ENCODE measurements at regions not wholly inside any gene's neighbourhood (a gene's known extent, or its start where the extent isn't known, plus 50 kb on each side); places are given as distances from the start of the nearest gene placed in this dataset.
"Not testable (repeated sequence)": the region's sequence is repeated elsewhere in the genome, so short reads cannot be mapped to it uniquely, and the experiment has no call there.

DNA sequence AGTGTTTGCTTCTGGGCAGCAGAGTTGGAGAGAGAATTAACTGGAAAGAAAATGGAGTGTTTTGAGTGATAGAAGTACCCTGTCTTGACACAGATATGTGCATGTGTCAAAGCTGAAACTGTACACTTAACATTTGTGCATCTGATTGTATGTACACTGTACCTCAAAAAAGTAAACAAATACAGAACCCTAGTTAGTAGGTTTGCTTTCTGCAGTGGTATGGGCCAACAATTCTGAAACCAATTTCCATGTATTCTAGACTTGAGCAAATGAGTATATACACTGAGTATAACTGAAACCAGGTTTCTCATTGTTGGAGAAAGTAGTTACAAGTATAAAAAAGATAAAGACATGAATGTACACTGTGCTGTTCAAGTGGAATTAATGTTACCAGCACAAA is 52.4 kb downstream of the ELAPOR2 start:
- DNase-seq (ENCODE audit: insufficient read length, low spot score) (no peak), FAIRE-seq (no peak)

GRCh38 chr7:87004956-87005355 is 54.5 kb downstream of the ELAPOR2 start:
- FAIRE-seq (no peak), DNase-seq (ENCODE audit: insufficient read length, low spot score) (no peak)

- DNase-seq (ENCODE audit: insufficient read length, low spot score) (no peak), FAIRE-seq (no peak)
Measured at GRCh38 chr7:87003872-87004798, 55.3 kb downstream of the ELAPOR2 start.

DNA sequence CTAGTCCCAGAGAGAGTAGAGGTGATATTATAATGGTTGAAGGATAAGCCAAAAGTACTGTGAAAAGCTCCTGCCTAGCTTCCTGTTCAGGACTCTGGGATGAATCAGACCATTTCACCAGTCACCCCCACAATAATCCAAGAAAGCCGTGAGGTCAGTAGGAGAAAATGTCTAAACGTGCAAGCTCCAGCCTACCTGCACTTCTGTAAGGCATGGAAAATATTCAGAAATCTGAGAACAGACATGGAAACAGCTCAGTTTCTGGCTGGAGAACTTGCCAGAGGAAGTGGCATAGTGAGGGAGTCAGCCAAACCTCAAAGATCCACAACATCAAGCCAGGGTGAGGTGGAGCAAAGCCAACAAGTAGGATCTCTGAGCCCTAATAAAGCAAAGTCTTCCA is 58.2 kb downstream of the ELAPOR2 start:
- FAIRE-seq: no peak
- DNase-seq (ENCODE audit: insufficient read length, low spot score): no peak

GRCh38 chr7:87000344-87000743 is 59.1 kb downstream of the ELAPOR2 start:
- no peak for DNase-seq (ENCODE audit: insufficient read length, low spot score)

GRCh38 chr7:86999750-87000149 is 59.7 kb downstream of the ELAPOR2 start:
- FAIRE-seq: no peak
- no peak for DNase-seq (ENCODE audit: insufficient read length, low spot score)

More at GRCh38 chr7:87000344-87000743, 59.1 kb downstream of the ELAPOR2 start:
- FAIRE-seq: no peak

DNA sequence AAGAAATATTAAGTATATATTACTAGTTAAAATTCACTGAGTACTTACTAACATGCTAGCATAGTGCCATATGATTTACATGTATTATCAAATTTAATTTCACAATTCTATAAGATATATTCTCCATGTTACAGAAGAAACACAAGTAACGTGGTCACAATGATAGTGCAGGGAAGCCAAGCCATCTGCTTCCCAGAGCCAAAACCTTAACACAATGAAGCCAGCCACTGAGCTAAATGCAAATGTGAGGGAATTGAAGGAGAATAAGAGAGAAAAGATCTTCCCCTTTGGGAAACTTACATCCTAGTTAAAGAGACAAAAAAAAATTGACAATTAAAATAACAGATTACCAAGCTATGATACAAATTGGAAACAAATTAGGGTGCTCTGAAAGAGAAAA is 63.6 kb downstream of the ELAPOR2 start:
- no peak for DNase-seq (ENCODE audit: insufficient read length, low spot score)
- no peak for FAIRE-seq

GRCh38 chr7:86995052-86995725 is 64.3 kb downstream of the ELAPOR2 start:
- DNase-seq (ENCODE audit: insufficient read length, low spot score) (no peak), FAIRE-seq (no peak)

GRCh38 chr7:86991771-86992191 is 67.7 kb downstream of the ELAPOR2 start:
- DNase-seq (ENCODE audit: insufficient read length, low spot score) (no peak), FAIRE-seq (peak; percentile 23)

- no peak for DNase-seq (ENCODE audit: insufficient read length, low spot score)
- FAIRE-seq: peak; percentile 8
Measured at GRCh38 chr7:86991093-86991769, 68.2 kb downstream of the ELAPOR2 start.

DNA sequence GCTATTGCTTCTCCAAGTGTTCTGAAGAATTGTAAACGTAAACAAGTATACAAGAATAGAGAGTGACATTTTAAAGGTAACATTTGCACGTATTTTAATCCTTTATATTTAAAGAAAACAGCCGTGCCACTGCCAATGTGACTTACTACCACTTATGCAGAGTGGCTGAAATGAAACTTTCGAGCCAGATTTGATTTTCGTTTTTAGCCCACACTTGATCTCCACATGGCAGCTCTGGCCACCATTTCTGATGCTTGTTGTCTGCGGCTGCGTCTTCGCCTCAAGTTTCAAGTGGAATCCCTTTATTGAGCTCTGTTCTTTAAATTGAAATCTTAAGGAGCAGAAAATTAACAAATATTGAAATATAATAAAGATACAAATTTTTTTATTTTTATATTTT is 70.0 kb downstream of the ELAPOR2 start:
- FAIRE-seq (no peak), DNase-seq (ENCODE audit: insufficient read length, low spot score) (no peak)

- FAIRE-seq; DNase-seq (ENCODE audit: insufficient read length, low spot score): not testable (repeated sequence)
Measured at GRCh38 chr7:86987834-86988233, 71.6 kb downstream of the ELAPOR2 start.

GRCh38 chr7:86987358-86987757 is 72.1 kb downstream of the ELAPOR2 start:
- DNase-seq (ENCODE audit: insufficient read length, low spot score); FAIRE-seq: not testable (repeated sequence)

- DNase-seq (ENCODE audit: insufficient read length, low spot score); FAIRE-seq: not testable (repeated sequence)
Measured at GRCh38 chr7:86985342-86985741, 74.1 kb downstream of the ELAPOR2 start.

GRCh38 chr7:86983654-86984053 is 75.8 kb downstream of the ELAPOR2 start:
- not testable (repeated sequence) for DNase-seq (ENCODE audit: insufficient read length, low spot score); FAIRE-seq

GRCh38 chr7:86981937-86982336 is 77.5 kb downstream of the ELAPOR2 start:
- FAIRE-seq; DNase-seq (ENCODE audit: insufficient read length, low spot score): not testable (repeated sequence)

DNA sequence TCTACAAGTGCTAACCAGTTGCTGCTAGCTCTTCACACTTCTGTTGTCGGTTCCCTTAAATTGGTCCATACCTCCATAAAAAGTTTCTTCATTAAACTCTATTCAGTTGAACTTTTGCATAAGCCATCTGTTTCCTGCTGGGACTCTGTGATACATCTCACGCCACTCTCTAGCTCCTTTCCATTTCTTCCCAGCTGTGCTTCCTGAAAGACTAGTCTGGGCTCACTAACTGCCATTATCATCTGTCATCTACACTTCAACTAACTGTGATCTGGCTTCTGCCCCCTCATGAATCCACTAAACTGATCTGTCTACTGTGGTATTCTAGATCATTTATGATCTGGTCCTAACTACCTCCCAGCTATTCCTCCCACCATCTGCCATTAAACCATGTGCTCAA is 78.3 kb downstream of the ELAPOR2 start:
- FAIRE-seq: no peak
- DNase-seq (ENCODE audit: insufficient read length, low spot score): no peak

DNA sequence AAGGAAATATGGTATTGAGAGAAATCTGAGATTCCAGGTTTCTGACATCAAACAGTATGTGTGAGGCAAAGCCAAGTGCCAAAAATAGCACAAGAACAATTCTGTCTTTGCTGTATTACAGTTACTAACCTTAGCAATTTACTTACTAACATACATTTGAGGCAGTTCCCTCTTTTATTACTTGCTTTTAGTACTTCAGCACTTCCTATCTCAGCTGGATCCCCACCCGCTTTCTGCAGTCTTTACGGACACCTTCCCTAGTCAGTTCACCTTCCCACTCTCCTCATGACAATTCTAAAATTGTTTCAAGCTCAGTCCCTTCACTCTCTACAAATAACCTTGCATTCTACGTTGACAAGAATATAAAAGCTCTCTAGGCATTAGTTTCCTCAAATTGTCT is 79.2 kb downstream of the ELAPOR2 start:
- no peak for DNase-seq (ENCODE audit: insufficient read length, low spot score)
- FAIRE-seq: no peak

DNA sequence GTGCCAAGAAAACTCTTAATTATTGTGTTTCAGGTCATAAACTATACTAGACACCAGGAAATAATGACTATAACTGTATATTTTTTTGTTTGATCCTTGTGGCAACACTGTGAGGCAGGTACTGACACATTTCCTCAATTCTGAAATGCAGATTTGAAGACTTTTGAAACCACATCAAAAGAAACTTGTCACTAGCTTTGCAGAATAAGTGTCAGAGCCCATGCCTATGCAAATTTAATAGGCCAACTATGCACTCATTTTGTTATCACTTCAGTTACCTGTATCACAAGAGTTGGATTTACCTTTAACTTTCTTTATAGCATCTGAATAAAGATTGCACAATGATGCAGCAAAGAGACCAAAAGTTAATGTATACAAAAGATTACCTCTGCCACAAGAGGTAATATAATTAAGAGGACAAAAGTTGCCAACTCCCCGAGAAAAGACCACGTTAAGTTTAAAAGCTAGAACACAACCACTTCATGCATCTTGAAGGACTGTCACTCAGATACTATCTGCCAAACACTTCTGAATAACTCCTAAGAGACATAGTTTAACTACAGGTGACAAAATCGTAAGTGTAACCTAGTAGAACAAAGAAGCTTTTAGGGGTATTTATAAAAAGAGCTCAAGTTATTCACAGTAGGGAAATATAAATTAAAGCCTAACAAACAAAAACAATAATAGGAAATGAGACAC is 80.5 kb downstream of the ELAPOR2 start:
- DNase-seq (ENCODE audit: insufficient read length, low spot score) (no peak), FAIRE-seq (peak; percentile 53)

DNA sequence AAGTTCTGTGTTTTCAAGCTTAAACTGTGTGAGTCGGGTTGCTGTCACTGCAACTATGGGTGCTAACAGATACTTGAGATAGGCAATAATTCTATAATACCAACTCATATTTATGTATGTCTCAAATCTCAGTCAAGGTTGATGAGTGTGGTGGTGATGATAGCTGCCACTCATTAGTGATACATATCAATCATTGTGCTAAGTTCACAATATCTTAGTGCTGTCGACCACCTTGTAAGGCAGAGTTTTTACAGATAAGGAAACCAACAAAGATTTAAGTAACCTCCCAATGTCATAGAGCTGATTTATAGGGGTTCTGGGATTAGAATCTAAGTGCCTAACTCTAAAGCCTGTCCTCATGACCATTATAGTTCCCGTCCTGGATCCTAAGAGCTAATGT is 82.5 kb downstream of the ELAPOR2 start:
- DNase-seq (ENCODE audit: insufficient read length, low spot score): no peak
- no peak for FAIRE-seq

DNA sequence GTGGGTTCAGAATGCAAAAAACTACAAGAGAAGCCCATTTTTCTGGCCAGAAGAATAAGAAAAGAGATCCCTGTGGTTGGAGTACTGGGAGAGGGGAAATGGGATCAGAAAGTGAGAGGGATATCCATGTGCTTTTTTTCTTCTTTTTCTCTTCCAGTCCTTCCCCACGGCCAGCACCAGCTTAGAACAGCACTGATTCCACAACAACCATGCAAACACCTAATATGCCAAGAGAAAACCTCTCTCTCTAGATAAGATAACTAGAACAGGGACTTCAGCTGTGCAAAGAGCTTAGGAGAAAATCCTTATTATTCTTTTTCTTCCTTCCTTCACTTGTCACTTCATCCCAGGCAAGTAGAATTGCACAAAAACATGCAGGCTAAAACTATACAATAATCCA is 83.5 kb downstream of the ELAPOR2 start:
- FAIRE-seq: no peak

More for the DNA sequence above, 83.5 kb downstream of the ELAPOR2 start:
- no peak for DNase-seq (ENCODE audit: insufficient read length, low spot score)
